ENCODE measurements at regions not wholly inside any gene's neighbourhood (a gene's known extent, or its start where the extent isn't known, plus 50 kb on each side); places are given as distances from the start of the nearest gene placed in this dataset.

GRCh38 chr4:174016251-174016650, 267.2 kb downstream of the FBXO8 start:
- Histone ChIP-seq H4K5ac (ENCODE audit: insufficient read length, low read depth, low read length) (no peak overlapping the region), H3K27me3 (replicated peaks in 1 of 4; ENCODE audit: control insufficient read depth in 3 of 4, extremely low read depth in 1 of 4, insufficient read depth in 3 of 4, low read length in 3 of 4) (no peaks in the 10 kb centered on the region)
- no peak for FAIRE-seq

More at GRCh38 chr4:174016251-174016650, 267.2 kb downstream of the FBXO8 start:
- POLR2A ChIA-PET (ENCODE audit: partially characterized antibody): no interaction called here
- Histone ChIP-seq H2BK12ac (ENCODE audit: low read depth, low read length) (no peak overlapping the region), H4K8ac (ENCODE audit: extremely low read depth, insufficient read depth, low read length) (no peak overlapping the region), H3K14ac (ENCODE audit: insufficient read length) (no peak overlapping the region), H3K27ac (ENCODE audit: low read depth, low read length) (no peak overlapping the region), H2BK120ac (replicated peaks; ENCODE audit: low read depth, low read length) (no peak overlapping the region), H2BK15ac (ENCODE audit: low read length) (no peak overlapping the region), H3K23ac (ENCODE audit: insufficient read length) (no peak overlapping the region), H4K20me1 (replicated peaks in 1 of 2; ENCODE audit: control insufficient read depth in 1 of 2, insufficient read depth in 2 of 2, low read length in 2 of 2) (no peaks in the 10 kb centered on the region), H3K56ac (replicated peaks; ENCODE audit: insufficient read length, low read depth, low read length) (no peak overlapping the region), H3K4me2 (ENCODE audit: insufficient read depth in 1 of 2, low read depth in 2 of 2, low read length in 2 of 2) (no peak overlapping the region), H2BK5ac (ENCODE audit: low read depth, low read length) (no peak overlapping the region), H3K18ac (ENCODE audit: extremely low read depth, low read length) (no peak overlapping the region), H3K23me2 (ENCODE audit: low read depth, low read length) (no peaks in the 10 kb centered on the region), H3K4ac (replicated peaks; ENCODE audit: insufficient read length, low read depth, low read length) (no peak overlapping the region), H3K4me3 (ENCODE audit: extremely low read depth in 1 of 4, insufficient read depth in 2 of 4, low read depth in 3 of 4, low read length in 4 of 4) (no peak overlapping the region), H4K91ac (replicated peaks; ENCODE audit: insufficient read length, low read length) (no peak overlapping the region), H3K36me3 (ENCODE audit: control insufficient read depth in 2 of 4, insufficient read depth in 4 of 4, low read length in 3 of 4) (no peaks in the 10 kb centered on the region), H2AK5ac (ENCODE audit: low read depth, low read length) (no peak overlapping the region), H3K9ac (replicated peaks in 1 of 4; ENCODE audit: extremely low read depth in 1 of 4, low read depth in 3 of 4, low read length in 3 of 4) (no peak overlapping the region), H3K9me3 (ENCODE audit: insufficient read depth in 2 of 2, low read depth in 1 of 2, low read length in 1 of 2) (no peaks in the 10 kb centered on the region), H3K79me1 (ENCODE audit: low read depth, low read length) (no peaks in the 10 kb centered on the region), H2AFZ (ENCODE audit: low read length) (0 out of 2 replicates have a peak overlapping the region, but pooled peaks have one; percentile 71), H3K79me2 (ENCODE audit: control insufficient read depth in 1 of 2, insufficient read depth in 2 of 2, low read length in 2 of 2) (no peaks in the 10 kb centered on the region), H2BK20ac (ENCODE audit: low read length) (no peak overlapping the region), H3K4me1 (replicated peaks in 1 of 4; ENCODE audit: control insufficient read depth in 3 of 4, insufficient read depth in 4 of 4, low read length in 3 of 4) (no peaks in the 10 kb centered on the region)
- WGBS, 2 experiments (ENCODE audit: extremely low coverage in 1 of 2, insufficient coverage in 1 of 2, insufficient read length in 1 of 2, insufficient replicate concordance in 2 of 2, low coverage in 1 of 2, low lambda C conversion rate in 2 of 2, missing lambda C conversion rate in 1 of 2): 72% methylated on average over 2 of the region's 2 CpGs; no CpG with 5 or more reads in 1 of the 2 experiments
- CTCF ChIA-PET (ENCODE audit: partially characterized antibody): no interaction called here
- no peak for TF ChIP-seq KDM5A (IDR thresholded peaks at IDR 0.05; ENCODE audit: low read length)
- TF ChIP-seq, protein P1, sequence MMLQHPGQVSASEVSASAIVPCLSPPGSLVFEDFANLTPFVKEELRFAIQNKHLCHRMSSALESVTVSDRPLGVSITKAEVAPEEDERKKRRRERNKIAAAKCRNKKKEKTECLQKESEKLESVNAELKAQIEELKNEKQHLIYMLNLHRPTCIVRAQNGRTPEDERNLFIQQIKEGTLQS (IDR thresholded peaks at IDR 0.05; ENCODE audit: insufficient read depth, low read depth, low read length): no peak
- no peak for DNase-seq (ENCODE audit: low read depth in 1 of 2, low spot score in 2 of 2)
